ENCODE measurements at regions not wholly inside any gene's neighbourhood (a gene's known extent, or its start where the extent isn't known, plus 50 kb on each side); places are given as distances from the start of the nearest gene placed in this dataset.

DNA sequence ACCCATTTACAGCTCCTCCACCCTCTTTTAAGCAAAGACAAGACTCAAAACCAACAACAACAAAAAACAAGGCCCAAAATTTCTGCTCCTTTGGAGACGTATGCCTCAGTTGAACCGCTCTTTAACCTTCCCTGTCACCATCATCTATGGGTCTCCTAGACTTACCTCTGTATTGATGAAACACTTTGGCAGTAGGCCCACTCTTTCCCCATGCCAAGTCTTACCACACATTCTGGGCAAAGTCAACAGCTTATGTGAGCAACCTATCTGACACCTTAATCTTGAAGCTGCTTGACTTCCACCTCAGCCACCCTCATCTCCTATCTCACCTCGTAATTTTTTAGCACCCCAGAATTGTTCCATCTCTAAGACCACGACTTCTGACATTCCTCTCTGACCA, 99.7 kb upstream of the CXorf66 start:
- Histone ChIP-seq H3K4me3 (ENCODE audit: low read depth in 2 of 2, low read length in 1 of 2) (no peak overlapping the region), H3K4me2 (no peak overlapping the region), H3K9ac (no peak overlapping the region), H3K27me3 (ENCODE audit: insufficient read depth) (no peaks in the 10 kb centered on the region; the same call in 1 of the 2 replicates), H3F3A (replicated peaks; ENCODE audit: insufficient read depth) (no peaks in the 10 kb centered on the region), H3K4me1 (ENCODE audit: control insufficient read depth in 1 of 2, insufficient read depth in 2 of 2, low read depth in 1 of 2, low read length in 1 of 2) (no peaks in the 10 kb centered on the region), H3K9me2 (no peaks in the 10 kb centered on the region), H2AFZ (ENCODE audit: low read depth) (no peak overlapping the region), H3K36me3 (replicated peaks in 1 of 2; ENCODE audit: control insufficient read depth in 1 of 2, insufficient read depth in 2 of 2, low read length in 1 of 2) (no peaks in the 10 kb centered on the region), H3K27ac (ENCODE audit: low read depth in 2 of 2, low read length in 1 of 2) (no peak overlapping the region), H3K79me2 (ENCODE audit: insufficient read depth) (no peaks in the 10 kb centered on the region), H3K9me3 (no peaks in the 10 kb centered on the region), H4K20me1 (ENCODE audit: insufficient read depth) (no peaks in the 10 kb centered on the region)
- WGBS (ENCODE audit: low lambda C conversion rate) = 1% methylated on average over 4 of the region's 4 CpGs
- POLR2A ChIA-PET = no interaction called here
- DNase-seq = no peak
- CTCF ChIA-PET = interaction anchor here (1.2 kb wide), 1 partner anchor 8 kb away, joined by 4 read pairs; no protein-coding TSS in a partner anchor
- TF ChIP-seq SIN3A (IDR thresholded peaks at IDR 0.05; ENCODE audit: borderline replicate concordance, low read depth, low read length) = no peak
- TF ChIP-seq SMC3 (IDR thresholded peaks at IDR 0.05; ENCODE audit: low read depth, low read length) = no peak
- no peak for TF ChIP-seq MXI1 (IDR thresholded peaks at IDR 0.05; ENCODE audit: low read depth, low read length)
- no peak for TF ChIP-seq POLR2AphosphoS5 (IDR thresholded peaks at IDR 0.05; ENCODE audit: low read depth, low read length)
- TF ChIP-seq TAF1 (IDR thresholded peaks at IDR 0.05; ENCODE audit: borderline replicate concordance, low read depth, low read length) = no peak
- TF ChIP-seq NFIC (IDR thresholded peaks at IDR 0.05; ENCODE audit: borderline replicate concordance) = no peak
- TF ChIP-seq, protein P1, sequence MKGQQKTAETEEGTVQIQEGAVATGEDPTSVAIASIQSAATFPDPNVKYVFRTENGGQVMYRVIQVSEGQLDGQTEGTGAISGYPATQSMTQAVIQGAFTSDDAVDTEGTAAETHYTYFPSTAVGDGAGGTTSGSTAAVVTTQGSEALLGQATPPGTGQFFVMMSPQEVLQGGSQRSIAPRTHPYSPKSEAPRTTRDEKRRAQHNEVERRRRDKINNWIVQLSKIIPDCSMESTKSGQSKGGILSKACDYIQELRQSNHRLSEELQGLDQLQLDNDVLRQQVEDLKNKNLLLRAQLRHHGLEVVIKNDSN (IDR thresholded peaks at IDR 0.05; ENCODE audit: borderline replicate concordance, low read depth) = no peak
- no peak for TF ChIP-seq RAD21 (IDR thresholded peaks at IDR 0.05; ENCODE audit: low read length)
- TF ChIP-seq, protein P2, sequence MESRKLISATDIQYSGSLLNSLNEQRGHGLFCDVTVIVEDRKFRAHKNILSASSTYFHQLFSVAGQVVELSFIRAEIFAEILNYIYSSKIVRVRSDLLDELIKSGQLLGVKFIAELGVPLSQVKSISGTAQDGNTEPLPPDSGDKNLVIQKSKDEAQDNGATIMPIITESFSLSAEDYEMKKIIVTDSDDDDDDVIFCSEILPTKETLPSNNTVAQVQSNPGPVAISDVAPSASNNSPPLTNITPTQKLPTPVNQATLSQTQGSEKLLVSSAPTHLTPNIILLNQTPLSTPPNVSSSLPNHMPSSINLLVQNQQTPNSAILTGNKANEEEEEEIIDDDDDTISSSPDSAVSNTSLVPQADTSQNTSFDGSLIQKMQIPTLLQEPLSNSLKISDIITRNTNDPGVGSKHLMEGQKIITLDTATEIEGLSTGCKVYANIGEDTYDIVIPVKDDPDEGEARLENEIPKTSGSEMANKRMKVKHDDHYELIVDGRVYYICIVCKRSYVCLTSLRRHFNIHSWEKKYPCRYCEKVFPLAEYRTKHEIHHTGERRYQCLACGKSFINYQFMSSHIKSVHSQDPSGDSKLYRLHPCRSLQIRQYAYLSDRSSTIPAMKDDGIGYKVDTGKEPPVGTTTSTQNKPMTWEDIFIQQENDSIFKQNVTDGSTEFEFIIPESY (IDR thresholded peaks at IDR 0.05; ENCODE audit: borderline replicate concordance, low read depth) = no peak

DNA sequence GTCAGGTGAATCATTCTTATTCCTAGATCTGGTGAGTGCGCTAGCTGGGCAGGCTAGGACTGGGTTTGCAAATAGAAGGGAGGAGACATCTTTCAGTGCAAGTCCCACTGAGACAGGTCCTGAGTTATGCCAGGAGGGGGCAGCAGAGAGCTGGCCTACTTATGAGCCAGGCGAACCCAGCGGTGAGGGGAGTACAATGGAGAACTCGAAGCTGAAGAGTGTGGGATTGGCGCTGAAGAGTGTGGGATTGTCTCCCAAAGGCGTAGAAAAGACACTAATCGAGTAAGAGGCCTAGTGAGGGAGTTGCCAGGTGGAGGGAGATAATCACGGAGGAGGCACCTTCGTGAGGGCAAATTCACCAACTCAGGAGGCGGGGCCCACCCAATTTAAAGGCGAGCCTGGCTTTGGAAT, 91.7 kb upstream of the CXorf66 start:
- POLR2A ChIA-PET = no interaction called here
- DNase-seq = peak; percentile 65
- H3K4me1 ChIP-seq (ENCODE audit: control insufficient read depth in 1 of 2, insufficient read depth in 2 of 2, low read depth in 1 of 2, low read length in 1 of 2) = no peaks in the 10 kb centered on the region

More for the DNA sequence above, 91.7 kb upstream of the CXorf66 start:
- TF ChIP-seq MEF2A (IDR thresholded peaks at IDR 0.05; ENCODE audit: borderline replicate concordance, low read depth) = no peak
- peak; percentile 63 for TF ChIP-seq RAD21 (IDR thresholded peaks at IDR 0.05; ENCODE audit: low read length)
- no peak for TF ChIP-seq FOXJ3 (CRISPR knock-in tag; IDR thresholded peaks at IDR 0.05)
- TF ChIP-seq, protein P3, sequence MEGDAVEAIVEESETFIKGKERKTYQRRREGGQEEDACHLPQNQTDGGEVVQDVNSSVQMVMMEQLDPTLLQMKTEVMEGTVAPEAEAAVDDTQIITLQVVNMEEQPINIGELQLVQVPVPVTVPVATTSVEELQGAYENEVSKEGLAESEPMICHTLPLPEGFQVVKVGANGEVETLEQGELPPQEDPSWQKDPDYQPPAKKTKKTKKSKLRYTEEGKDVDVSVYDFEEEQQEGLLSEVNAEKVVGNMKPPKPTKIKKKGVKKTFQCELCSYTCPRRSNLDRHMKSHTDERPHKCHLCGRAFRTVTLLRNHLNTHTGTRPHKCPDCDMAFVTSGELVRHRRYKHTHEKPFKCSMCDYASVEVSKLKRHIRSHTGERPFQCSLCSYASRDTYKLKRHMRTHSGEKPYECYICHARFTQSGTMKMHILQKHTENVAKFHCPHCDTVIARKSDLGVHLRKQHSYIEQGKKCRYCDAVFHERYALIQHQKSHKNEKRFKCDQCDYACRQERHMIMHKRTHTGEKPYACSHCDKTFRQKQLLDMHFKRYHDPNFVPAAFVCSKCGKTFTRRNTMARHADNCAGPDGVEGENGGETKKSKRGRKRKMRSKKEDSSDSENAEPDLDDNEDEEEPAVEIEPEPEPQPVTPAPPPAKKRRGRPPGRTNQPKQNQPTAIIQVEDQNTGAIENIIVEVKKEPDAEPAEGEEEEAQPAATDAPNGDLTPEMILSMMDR (IDR thresholded peaks at IDR 0.05) = peak; percentile 94
- peak; percentile 62 for TF ChIP-seq SMC3 (IDR thresholded peaks at IDR 0.05; ENCODE audit: low read depth, low read length)
- TF ChIP-seq NFIC (IDR thresholded peaks at IDR 0.05; ENCODE audit: borderline replicate concordance) = no peak
- TF ChIP-seq MXI1 (IDR thresholded peaks at IDR 0.05; ENCODE audit: low read depth, low read length) = no peak
- no peak for TF ChIP-seq RCOR1 (IDR thresholded peaks at IDR 0.05; ENCODE audit: low read length)
- H4K20me1 ChIP-seq (ENCODE audit: insufficient read depth) = no peaks in the 10 kb centered on the region
- WGBS (ENCODE audit: low lambda C conversion rate) = 9% methylated on average over 11 of the region's 11 CpGs
- H3K9me3 ChIP-seq = no peaks in the 10 kb centered on the region
- no peak overlapping the region for H3K4me3 ChIP-seq (ENCODE audit: low read depth in 2 of 2, low read length in 1 of 2)
- H3K27ac ChIP-seq (ENCODE audit: low read depth in 2 of 2, low read length in 1 of 2) = no peak overlapping the region
- CTCF ChIA-PET = interaction anchor here (0.6 to 4.1 kb wide), 16 partner anchors 8 to 609 kb away, joined by 3 to 16 read pairs (median 4); no protein-coding TSS in a partner anchor
- H3K4me2 ChIP-seq = no peak overlapping the region
- H3K27me3 ChIP-seq (ENCODE audit: insufficient read depth) = peaks cover 8% of the 10 kb centered on the region; the same call in 1 of the 2 replicates
- H3K9ac ChIP-seq = no peak overlapping the region
- H3F3A ChIP-seq (replicated peaks; ENCODE audit: insufficient read depth) = no peaks in the 10 kb centered on the region
- H3K9me2 ChIP-seq = no peaks in the 10 kb centered on the region
- H3K36me3 ChIP-seq (replicated peaks in 1 of 2; ENCODE audit: control insufficient read depth in 1 of 2, insufficient read depth in 2 of 2, low read length in 1 of 2) = no peaks in the 10 kb centered on the region
- no peaks in the 10 kb centered on the region for H3K79me2 ChIP-seq (ENCODE audit: insufficient read depth)
- no peak overlapping the region for H2AFZ ChIP-seq (ENCODE audit: low read depth)

Measured in SK-N-SH (cell line).